ENCODE measurements at regions not wholly inside any gene's neighbourhood (a gene's known extent, or its start where the extent isn't known, plus 50 kb on each side); places are given as distances from the start of the nearest gene placed in this dataset.

DNA sequence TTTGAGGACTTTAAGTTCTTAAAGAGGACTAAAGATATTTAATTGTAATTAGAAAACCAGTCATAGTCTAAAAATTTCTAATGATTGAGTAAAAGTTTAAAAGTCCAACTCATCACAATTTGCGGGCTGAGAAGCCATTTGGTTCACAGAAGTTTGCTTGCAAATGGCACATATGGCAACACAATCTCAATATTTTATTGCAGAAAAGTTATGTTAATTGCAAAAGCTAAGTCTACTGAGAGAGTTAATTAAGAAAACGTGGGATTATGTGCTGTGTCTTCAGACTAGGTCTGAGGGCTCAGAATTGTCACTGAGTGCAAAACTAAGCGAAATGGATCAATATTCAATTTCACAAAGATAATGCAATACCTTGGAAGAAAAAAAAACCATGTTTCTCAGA lies 289.7 kb downstream of the PYDC2 start:
- no peak for DNase-seq

DNA sequence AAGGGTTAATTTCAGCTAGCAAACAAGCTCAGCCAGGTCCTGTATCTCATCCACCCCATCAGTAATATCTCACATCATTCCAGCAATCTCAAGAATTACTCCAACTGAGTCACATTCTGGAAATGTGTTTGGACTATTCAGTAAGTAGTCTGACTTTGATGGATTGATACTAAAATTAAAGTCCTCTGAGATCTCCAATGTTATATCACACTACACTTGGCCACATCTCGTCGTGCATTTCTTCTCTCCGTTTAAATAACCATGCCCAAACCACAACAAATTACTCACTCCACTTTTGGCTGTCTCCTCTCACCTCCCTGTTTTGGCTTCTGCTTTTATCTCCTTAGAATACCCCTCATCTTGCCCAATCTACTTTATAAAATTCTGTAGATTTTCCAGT lies 292.2 kb downstream of the PYDC2 start:
- no peak for DNase-seq

DNA sequence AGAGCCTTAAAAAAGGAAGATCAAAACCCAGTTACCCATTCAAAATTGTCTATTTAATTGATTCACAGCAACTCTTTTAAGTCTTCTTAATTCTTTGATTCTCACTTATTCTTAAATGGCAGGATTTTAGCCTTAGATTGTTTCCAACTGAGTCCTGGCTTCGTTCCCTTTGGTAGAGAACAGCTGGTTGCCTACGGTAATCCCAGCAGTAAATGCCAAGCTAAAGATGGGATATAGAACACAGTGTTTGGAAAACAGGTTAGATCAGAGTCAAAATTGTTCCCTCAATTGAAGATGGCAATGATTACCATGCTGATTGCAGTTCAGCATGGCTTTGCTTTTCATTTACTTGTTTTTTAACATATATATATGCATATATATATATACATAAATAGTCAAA lies 300.9 kb downstream of the PYDC2 start:
- DNase-seq = no peak

DNA sequence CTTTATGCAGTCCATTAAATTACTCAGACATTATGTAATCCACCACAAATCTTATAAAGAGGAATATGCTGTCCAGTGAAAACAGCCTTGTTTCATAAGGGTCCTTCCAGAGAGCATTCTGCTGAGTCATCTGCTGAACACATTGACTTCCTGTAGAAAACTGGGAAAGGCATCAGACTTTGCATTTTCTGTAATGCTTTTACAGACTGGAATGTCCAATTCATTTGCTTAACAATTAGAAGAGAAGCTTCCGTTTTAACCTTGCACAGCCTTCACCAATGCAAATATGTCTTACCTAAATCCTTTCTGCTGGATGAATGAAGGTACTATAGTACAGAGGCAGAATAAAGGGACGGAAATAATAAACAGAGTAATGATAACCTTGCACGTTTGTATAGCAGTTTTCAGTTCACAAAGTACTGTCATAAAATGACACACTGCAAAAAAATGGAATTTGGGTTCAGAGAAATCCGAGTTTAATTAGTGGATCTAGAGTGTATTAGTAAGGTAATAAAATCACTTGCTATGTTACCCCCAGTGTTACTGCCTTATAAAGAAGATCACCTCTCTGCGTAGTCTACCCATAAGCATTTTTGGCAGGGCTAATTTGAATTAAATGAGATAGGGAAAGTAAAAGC lies 301.5 kb downstream of the PYDC2 start:
- DNase-seq = peak; percentile 16

DNA sequence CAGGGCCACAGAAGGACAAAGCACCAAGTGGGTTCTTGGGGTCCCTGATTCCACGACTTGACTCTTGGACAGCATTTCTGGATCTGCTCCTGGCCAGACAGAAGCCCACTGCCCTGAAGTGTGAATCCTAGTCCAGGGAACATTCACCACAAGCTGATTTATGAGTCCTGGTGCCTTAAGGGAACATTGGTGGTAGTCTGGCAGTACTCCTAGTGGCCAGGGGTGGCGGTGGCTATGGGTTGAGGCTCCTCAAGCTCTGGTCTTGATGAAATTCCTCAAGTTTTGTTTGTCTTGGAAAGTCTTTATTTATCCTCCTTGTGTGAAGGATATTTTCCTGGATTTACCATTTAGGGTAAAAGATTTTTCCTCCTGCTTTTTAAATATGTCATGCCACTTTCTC lies 307.5 kb downstream of the PYDC2 start:
- DNase-seq = no peak

DNA sequence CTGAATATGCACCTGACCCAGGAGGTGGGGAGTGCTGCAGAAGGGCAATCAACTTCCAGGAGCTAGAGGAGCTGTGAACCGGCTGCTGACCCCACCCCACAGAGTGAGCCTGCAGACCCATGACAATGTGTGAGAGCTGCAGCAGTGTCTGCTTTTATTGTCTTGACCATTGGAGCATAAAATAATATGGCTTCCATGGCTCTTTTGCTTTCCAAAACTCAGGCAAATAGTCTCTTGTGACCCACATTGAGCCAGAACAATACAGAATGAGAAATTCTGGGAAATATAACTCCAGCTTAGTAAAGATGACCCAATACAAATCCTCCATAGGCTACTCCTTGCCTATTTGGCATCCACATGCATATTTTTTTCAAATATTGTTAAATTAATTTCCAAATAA lies 309.6 kb downstream of the PYDC2 start:
- DNase-seq = no peak

DNA sequence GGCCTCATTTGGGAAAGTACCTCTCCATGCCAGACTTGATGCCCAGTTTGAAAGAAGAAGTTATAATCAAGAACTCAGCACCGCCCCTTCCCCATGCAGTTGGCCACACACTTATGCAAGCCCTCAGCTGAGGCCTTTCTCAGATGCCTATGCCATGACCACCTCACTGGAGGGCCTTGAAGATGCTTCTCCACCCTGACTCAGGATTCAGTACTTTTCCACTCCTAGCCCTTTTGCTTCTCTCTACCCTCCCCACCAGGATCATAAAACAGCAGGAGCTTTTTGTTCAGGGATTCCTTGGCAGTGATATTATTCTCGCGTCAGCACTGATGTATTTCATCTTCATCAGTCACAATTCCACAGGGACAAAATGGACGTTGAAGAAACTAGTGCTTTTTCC lies 313.5 kb downstream of the PYDC2 start:
- no peak for DNase-seq

DNA sequence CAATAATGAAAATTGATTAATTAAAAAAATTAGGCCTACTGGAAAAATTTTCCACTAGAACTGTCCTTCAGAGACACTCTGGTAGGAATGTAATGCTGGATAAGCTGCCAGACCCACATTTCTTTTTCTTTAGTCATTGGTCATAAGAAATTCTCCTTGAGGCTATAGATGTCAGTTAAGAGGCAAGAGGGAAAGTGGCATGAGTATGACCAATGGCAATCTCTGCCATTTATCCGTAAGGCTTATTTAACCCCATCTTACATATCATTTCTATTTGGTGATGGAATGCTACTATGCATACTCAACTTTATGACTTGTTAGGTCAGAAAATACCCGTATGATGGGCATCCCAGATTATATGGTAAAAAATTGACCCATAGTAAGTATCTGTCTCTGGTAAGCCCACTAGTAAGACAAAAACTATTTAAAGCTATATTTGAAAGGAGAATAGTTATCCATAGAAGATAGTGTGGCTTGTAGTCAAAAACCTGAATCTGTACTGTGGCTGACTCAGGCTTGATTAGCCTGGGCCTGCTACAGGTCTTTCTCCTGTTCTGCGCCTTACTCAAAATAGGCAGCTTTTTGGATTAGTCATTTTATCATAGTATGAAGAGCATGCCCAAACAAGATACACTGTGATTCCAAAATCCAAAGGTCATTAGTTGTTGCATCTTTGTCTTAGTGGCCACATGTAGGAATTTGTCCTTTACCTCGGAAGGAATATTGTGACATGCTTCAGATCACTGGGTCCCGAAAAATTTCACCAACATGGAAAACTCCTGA lies 314.7 kb downstream of the PYDC2 start:
- DNase-seq = no peak

DNA sequence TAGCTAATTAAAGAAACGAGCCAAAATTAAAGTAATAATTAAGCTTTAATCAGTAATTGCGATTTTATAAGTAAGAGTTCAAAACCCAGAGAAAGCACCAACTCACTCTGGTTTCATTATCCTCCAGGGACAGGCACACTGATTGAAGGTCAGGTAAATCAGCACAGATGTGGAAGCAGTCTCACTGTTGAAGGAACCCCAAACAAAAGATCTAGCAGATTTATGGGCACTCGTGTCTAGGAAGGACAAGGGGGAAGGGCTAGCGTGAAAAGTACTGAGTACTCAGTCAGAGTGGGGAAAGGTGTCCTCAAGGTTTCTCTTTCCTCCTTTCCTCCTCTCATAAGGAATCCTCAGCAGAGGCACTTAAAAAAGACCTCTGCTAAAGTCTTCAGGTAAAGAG lies 320.1 kb downstream of the PYDC2 start:
- DNase-seq = no peak

DNA sequence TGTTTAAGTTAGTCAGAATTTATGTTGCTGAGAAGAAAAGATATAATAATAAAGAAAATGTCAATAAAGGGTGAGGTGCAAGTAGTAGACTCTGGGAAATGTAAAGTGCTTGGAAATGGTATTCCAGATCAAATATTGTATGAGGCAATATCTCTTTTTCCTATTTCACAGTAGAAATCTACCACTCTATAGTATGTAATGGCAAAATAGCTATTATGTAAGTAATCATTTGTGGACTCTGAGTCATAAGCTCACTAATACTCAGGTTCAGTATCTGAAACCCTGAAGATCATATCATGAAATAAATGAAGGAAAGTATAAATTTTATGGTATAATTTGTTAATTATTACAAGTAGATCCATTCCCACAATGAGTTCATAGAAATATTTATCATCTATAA lies 322.1 kb downstream of the PYDC2 start:
- no peak for DNase-seq

DNA sequence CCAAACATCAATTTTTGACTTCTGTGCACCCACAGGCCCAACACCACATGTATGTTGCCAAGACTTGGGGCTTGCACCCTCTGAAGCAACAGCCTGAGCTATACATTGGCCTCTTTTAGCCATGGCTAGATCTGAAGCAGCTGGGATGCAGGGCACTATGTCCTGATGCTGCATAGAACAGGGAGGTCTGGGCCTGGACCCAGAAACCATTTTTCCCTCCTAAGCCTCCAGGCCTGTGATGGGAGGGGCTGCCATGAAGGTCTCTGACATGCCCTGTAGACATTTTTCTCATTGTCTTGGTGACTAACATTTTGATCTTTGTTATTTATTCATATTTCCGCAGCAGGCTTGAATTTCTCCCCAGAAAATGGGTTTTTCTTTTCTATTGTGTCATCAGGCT lies 330.0 kb downstream of the PYDC2 start:
- DNase-seq = no peak

DNA sequence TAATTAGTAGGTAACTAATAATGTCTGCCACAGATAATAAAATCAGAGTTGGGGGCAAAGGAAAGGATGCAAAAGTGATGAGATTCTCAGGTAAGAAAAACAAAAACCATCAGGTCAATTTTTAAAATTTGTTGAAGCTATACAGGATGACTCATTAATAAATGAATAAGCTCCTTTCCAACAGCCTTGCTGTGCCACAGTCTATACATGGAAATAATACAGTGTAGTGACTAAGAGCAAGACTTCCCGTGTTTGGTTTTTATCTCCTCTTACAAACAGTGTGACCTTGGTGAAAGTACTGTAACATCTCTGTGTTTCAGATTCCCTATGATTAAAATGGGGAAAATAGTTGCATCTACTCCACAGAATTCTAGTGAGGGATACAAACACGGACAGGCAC lies 331.6 kb downstream of the PYDC2 start:
- DNase-seq = no peak

DNA sequence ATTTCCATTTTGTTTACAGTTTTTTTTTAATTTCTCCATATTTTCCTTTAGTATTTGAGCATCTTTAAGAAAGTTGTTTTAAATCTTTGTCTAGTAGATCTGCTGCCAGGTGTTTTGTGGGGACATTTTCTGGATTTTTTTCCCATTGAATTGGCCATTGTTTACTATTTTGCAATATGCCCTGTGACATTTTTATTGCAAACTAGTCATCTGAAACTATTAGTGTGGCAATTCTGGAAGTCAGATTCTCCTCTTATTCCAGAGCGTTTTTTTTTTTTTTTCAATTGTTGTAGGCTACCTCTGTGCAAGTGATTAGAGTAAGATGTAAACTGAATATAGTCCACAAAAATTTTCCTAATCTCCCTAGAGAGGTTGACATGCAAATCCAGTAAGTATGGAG lies 334.2 kb downstream of the PYDC2 start:
- no peak for DNase-seq

DNA sequence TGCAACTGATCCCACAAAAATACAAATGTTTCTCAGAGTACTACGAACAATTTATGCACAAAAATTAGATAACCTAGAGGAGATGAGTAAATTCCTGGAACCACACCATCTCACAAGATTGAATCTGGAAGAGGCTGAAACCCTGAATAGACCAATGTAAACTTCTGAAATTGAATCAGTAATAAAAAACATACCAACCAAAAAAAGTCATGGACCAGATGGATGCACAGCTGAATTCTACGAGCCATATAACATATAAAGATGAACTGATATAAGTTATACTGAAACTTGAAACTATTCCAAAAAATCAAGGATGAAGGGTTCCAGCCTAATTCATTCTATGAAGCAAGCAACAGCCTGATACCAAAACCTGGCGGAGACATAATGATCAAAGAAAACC lies 336.3 kb downstream of the PYDC2 start:
- no peak for DNase-seq

DNA sequence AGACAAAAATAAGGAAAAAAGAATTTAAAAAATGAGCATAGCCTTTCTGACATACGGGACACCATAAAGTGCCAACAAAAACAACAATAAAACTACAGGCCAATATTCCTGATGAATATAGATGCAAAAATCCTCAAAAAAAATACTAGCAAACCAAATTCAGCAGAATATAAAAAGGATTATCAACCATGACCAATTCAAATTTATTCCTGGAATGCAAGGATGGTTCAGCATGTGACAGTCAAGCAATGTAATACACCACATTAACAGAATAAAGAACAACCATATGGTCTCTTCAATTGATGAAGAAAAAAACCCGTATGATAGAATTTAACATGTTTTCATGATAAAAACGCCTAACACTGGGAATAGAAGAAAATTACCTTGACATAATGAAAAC lies 341.7 kb downstream of the PYDC2 start:
- no peak for DNase-seq

DNA sequence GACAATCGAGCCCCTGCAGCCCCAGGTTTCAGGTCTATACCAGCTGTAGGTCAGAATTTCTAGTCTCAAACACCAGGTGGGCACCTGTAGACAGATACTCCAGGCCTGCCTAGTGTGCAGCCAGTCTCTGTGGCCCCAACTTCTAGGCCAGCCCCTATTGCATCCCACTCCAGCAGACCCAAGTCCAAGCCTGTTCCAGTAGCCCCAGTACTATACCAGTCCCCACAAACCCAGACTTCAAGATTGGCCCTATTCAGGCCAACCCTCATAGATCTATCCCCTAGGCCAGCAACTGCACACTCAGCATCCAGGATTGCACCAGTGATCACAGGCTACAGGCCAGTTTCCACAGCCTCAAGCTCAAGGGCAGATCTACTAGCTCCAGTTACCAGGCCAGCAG lies 344.0 kb downstream of the PYDC2 start:
- no peak for DNase-seq

DNA sequence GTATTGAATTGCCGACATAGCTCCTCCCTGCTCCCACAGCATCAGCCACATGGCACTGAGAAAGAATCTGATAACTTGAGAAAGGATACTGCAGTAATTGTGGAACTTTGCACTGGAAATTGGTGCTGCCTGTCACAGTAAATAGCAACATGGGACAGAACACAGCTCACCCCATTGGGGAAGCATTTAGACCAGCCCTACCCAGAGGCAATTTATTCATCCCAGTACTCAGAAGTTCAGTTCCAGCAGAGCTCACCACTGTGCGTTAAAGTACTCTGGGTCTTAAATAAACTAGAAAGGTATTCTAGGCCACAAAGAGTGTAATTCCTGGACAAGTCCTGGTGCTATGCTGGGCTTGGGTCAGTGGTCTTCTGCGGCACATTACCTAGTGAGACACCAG lies 347.1 kb downstream of the PYDC2 start:
- no peak for DNase-seq

DNA sequence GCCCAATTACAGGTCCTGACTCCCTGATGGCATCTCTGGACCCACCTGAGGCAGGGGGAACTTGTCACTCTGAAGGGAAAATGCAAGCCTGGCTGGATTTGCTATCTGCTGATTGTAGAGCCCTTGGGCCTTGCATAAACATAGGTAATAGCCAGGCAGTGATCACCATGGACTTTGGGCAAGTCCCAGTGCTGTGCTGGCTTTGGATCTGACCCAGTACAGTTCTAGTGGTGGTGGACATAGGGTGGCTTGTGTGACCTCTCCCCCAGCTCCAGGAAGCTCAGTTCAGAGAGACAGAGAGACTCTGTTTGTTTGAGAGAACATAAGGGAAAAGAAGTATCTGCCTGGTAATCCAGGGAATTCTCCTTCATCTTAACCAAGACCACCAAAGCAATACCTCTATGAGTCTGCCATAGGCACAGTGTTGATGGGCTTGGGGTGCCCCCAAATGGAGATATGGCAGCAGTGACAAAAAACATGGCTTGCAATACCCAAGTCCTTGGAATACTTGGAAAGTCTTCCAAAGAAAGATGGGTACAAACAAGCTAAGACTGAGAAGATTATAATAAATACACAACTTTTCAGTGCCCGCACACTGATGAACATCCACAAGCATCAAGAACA lies 348.5 kb downstream of the PYDC2 start:
- no peak for DNase-seq

DNA sequence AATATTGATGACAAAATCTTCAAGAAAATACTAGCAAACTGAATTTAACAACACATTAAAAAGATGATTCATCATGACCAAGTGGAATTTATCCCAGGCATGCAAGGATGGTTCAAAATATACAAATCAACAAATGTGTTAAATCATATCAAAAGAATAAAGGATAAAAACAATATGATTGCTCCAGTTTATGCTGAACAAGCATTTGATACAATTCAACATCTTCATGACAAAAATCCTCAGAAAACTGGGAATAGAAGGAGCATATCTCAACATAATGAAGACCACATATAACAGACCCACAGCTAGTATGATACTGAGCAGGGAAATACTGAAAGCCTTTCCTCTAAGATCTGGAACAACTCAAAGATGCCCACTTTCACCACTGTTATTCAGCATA lies 352.3 kb downstream of the PYDC2 start:
- no peak for DNase-seq

DNA sequence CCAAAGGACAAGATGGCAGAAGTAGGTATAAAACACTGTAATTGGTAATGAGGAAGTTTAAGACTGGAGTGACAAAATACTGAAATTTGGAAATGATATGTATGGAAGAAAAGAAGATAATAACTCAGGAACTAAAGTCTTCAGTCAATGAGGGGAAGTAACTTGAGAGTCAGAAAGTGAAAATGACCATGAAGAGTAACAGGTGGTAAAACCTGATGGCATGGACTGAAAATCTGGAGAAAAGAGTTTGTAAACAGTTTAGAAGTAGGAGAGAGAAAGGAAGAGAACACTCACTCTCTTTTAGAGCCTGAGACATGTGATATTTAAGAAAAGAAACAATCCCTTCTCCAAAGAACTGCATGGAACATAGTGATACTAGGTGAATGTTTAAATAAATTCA lies 387.9 kb downstream of the PYDC2 start:
- no peak for DNase-seq

DNA sequence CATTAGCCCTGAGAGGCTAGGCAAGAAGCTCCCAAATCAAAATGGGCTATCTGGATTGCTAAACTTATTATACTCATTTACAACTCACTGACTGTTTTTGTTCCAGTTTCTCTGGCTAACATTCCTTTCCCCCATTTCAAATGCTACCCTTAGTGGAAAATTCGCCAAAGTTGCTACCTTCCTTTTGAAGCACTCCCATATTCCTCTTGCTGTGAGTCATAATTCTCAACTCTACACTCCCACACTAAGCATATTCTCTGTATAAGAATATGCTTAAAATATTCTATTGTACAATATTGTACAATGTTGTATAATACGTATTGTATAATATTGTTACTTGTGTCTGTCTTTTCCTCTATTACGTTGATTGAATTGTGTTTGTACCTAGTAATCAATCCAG lies 398.6 kb downstream of the PYDC2 start:
- no peak for DNase-seq

DNA sequence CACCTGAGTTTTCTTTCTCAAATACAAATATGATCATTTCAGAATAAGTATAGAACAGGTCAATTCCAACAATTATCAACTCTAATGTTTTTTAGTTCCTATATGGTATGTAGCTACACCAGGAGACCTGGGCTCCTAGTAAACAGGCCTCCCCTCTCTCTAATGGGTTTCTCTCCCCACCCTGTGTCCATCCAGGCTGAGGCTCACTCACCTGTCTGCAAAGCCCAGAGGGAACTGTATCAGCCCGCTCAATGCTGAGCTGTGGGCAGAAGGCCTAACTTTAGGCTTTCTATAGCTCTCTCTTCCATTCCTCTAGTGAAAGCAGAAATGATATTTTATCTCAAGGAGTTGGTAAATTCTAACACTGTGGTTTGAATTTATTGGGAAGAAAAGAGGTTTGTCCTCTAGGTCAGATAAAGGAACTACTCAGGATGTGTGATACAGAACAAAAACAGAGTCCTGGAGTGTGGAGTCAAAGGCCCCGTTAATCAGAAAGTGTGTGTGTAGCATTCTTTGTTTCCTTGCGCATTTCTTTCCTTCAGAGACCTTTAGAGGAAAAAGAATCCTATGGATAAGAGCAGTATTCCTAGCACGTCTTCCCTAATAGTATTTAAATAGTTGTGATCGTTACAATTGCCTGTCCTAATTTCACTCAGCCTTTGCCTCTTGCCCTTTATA lies 408.9 kb downstream of the PYDC2 start:
- DNase-seq = no peak

DNA sequence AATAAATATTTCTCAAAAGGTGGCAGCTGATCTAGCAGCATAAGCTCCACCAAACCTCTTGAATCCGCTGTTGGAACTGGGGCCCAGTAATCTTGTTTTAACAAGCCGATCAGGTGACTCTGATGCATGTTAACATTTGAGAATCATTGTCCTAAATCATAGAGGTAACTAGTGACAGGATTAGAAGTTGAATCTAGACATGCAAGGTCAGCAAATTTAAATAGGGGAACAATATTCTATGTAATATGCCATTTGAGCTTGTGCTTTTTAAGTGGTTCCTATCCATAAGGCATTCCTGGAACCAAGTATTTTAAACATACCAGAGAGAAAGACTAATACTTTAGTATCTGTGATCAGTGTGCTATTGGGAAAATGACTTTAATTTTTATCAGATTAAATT lies 412.8 kb downstream of the PYDC2 start:
- no peak for DNase-seq

DNA sequence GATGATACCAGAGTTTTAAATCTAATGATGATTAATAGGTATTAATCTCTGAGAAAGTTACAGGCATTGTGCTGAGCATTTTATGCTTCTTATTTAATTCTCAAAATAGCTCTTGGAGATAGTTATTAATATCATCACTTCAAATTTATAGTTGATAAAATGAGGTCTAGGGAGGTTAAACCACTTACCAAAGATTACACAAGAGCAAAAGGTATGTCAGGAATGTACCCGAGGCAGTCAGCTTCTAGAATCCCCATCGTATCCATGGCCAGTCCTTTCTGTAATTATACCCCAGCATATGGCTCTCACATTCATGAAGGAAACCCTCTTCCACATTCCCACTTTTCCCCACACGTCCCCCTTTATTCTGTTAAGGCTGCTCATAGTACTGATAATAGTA lies 421.3 kb downstream of the PYDC2 start:
- no peak for DNase-seq

All from MV-4-11 (cell line).